HFFc6 (cell line): ENCODE measurements at regions not wholly inside any gene's neighbourhood (a gene's known extent, or its start where the extent isn't known, plus 50 kb on each side); places are given as distances from the start of the nearest gene placed in this dataset.

Experiments
- DNase-seq: peaks from one replicate; pipeline ENCODE4 v3.0.0-alpha.2; 2018
- H3K27ac Mint-ChIP-seq: 2 replicates; pipeline ENCODE4 v1.8.0; 2020; ENCODE audit warnings: mild to moderate bottlenecking, mixed read lengths
- H3K27me3 Mint-ChIP-seq: 2 replicates; pipeline ENCODE4 v1.8.0; 2021; ENCODE audit warnings: mild to moderate bottlenecking, moderate library complexity, mixed read lengths; ENCODE audit not compliant: insufficient read depth
- H3K36me3 Mint-ChIP-seq: 2 replicates; pipeline ENCODE4 v1.8.0; 2021; ENCODE audit warnings: low read depth, mixed read lengths
- H3K4me1 Mint-ChIP-seq: 2 replicates; pipeline ENCODE4 v1.8.0; 2020; ENCODE audit warnings: low read depth, mixed read lengths
- H3K4me3 Mint-ChIP-seq: 2 replicates; pipeline ENCODE4 v1.8.0; 2020; ENCODE audit warnings: mild to moderate bottlenecking, moderate library complexity, mixed read lengths
- H3K9me3 Mint-ChIP-seq: 2 replicates; pipeline ENCODE4 v1.8.0; 2020; ENCODE audit warnings: mild to moderate bottlenecking, mixed read lengths
- CTCF ChIP-seq: fragments of 200-600 bp; sonication (generic); IDR thresholded peaks from 2 replicates; pipeline ENCODE4 v1.5.0; 2021; ENCODE audit warnings: antibody characterized with exemption, mild to moderate bottlenecking

- H3K4me3 Mint-ChIP-seq, result 0 out of 2 replicates have a peak overlapping the region, but pooled peaks have one; percentile 3
- H3K27me3 Mint-ChIP-seq, result 0 out of 2 replicates have a peak, but pooled peaks cover 1% of the 10 kb centered on the region
- DNase-seq, result no peak
- H3K9me3 Mint-ChIP-seq, result peaks cover 2% of the 10 kb centered on the region; the same call in 1 of the 2 replicates
- peaks cover 3% of the 10 kb centered on the region; the same call in 1 of the 2 replicates for H3K36me3 Mint-ChIP-seq
- H3K27ac Mint-ChIP-seq, result peak overlapping the region; percentile 94
- peaks cover 66% of the 10 kb centered on the region for H3K4me1 Mint-ChIP-seq
- TF ChIP-seq CTCF, result no peak
Observed at GRCh38 chr2:66890166-66890742, 455.3 kb downstream of the MEIS1 start.

- peaks cover 6% of the 10 kb centered on the region; the same call in 1 of the 2 replicates for H3K36me3 Mint-ChIP-seq
- no peaks in the 10 kb centered on the region for H3K27me3 Mint-ChIP-seq
- DNase-seq, result no peak
- H3K27ac Mint-ChIP-seq, result no peak overlapping the region
- H3K4me3 Mint-ChIP-seq, result no peak overlapping the region
- peaks cover 69% of the 10 kb centered on the region for H3K4me1 Mint-ChIP-seq
- TF ChIP-seq CTCF, result no peak
- no peaks in the 10 kb centered on the region for H3K9me3 Mint-ChIP-seq
Observed at GRCh38 chr2:66895206-66895605, 460.3 kb downstream of the MEIS1 start.

- Mint-ChIP-seq H3K36me3 (peaks cover 6% of the 10 kb centered on the region; the same call in 1 of the 2 replicates), H3K4me3 (no peak overlapping the region), H3K4me1 (peaks cover 64% of the 10 kb centered on the region), H3K27ac (peak overlapping the region; percentile 51; the same call in 1 of the 2 replicates), H3K9me3 (no peaks in the 10 kb centered on the region), H3K27me3 (no peaks in the 10 kb centered on the region; the same call in 1 of the 2 replicates)
- DNase-seq, result no peak
- TF ChIP-seq CTCF, result no peak
Observed at GRCh38 chr2:66896131-66896530, 461.2 kb downstream of the MEIS1 start.

GRCh38 chr2:66897181-66897580, 462.3 kb downstream of the MEIS1 start:
- DNase-seq, result peak; percentile 67
- H3K4me3 Mint-ChIP-seq, result peak overlapping the region; percentile 29; the same call in 1 of the 2 replicates
- no peaks in the 10 kb centered on the region for H3K9me3 Mint-ChIP-seq
- peaks cover 65% of the 10 kb centered on the region for H3K4me1 Mint-ChIP-seq
- peaks cover 6% of the 10 kb centered on the region; the same call in 1 of the 2 replicates for H3K36me3 Mint-ChIP-seq
- H3K27me3 Mint-ChIP-seq, result no peaks in the 10 kb centered on the region; the same call in 1 of the 2 replicates
- H3K27ac Mint-ChIP-seq, result peak overlapping the region; percentile 89
- no peak for TF ChIP-seq CTCF

- Mint-ChIP-seq H3K36me3 (peaks cover 6% of the 10 kb centered on the region; the same call in 1 of the 2 replicates), H3K27ac (peak overlapping the region; percentile 89), H3K27me3 (no peaks in the 10 kb centered on the region; the same call in 1 of the 2 replicates), H3K4me3 (peak overlapping the region; percentile 29; the same call in 1 of the 2 replicates), H3K4me1 (peaks cover 65% of the 10 kb centered on the region), H3K9me3 (no peaks in the 10 kb centered on the region)
- DNase-seq, result no peak
- no peak for TF ChIP-seq CTCF
Observed at GRCh38 chr2:66897691-66898150, 462.8 kb downstream of the MEIS1 start.
